ENCODE measurements at regions not wholly inside any gene's neighbourhood (a gene's known extent, or its start where the extent isn't known, plus 50 kb on each side); places are given as distances from the start of the nearest gene placed in this dataset.

GRCh38 chr21:25343774-25344545 lies 263.3 kb downstream of the MRPL39 start:
- no peaks in the 10 kb centered on the region for H3K79me2 ChIP-seq (ENCODE audit: insufficient read depth)
- H4K20me1 ChIP-seq (ENCODE audit: insufficient read depth) = no peaks in the 10 kb centered on the region
- H3K27ac ChIP-seq = no peak overlapping the region
- TF ChIP-seq EZH2 (IDR thresholded peaks at IDR 0.05; ENCODE audit: insufficient read depth, poor library complexity, severe bottlenecking) (no peak), EZH2phosphoT487 (IDR thresholded peaks at IDR 0.05; ENCODE audit: insufficient read depth, low read depth) (no peak)
- no peak overlapping the region for H3K4me3 ChIP-seq
- no peaks in the 10 kb centered on the region for H3K9me3 ChIP-seq (ENCODE audit: low read depth)
- no peaks in the 10 kb centered on the region for H3K27me3 ChIP-seq (replicated peaks; ENCODE audit: insufficient read depth)
- H3K4me2 ChIP-seq (ENCODE audit: unreplicated experiment) = no peak overlapping the region
- no peaks in the 10 kb centered on the region for H3K36me3 ChIP-seq (ENCODE audit: low read depth)
- peaks cover 14% of the 10 kb centered on the region for H3K4me1 ChIP-seq (ENCODE audit: insufficient read depth)
- H3K9me2 ChIP-seq (ENCODE audit: insufficient read depth) = no peaks in the 10 kb centered on the region
- no peak for DNase-seq
- H2AFZ ChIP-seq = 0 out of 2 replicates have a peak overlapping the region, but pooled peaks have one; percentile 12
- peaks cover 14% of the 10 kb centered on the region; the same call in 1 of the 2 replicates for H3F3A ChIP-seq (ENCODE audit: insufficient read depth)
- H3K9ac ChIP-seq = no peak overlapping the region
- WGBS, 2 experiments (ENCODE audit: low coverage in 1 of 2, low lambda C conversion rate in 2 of 2, missing lambda C conversion rate in 2 of 2) = 75 to 82% methylated on average over 10 of the region's 10 CpGs
- in situ Hi-C loops (cut with MboI) = no loop called here

- peak; percentile 43 for DNase-seq
- Histone ChIP-seq H3K4me1 (ENCODE audit: insufficient read depth) (peaks cover 14% of the 10 kb centered on the region), H3K9me3 (ENCODE audit: low read depth) (no peaks in the 10 kb centered on the region), H4K20me1 (ENCODE audit: insufficient read depth) (no peaks in the 10 kb centered on the region), H3K27ac (no peak overlapping the region), H3F3A (ENCODE audit: insufficient read depth) (peaks cover 14% of the 10 kb centered on the region; the same call in 1 of the 2 replicates), H3K9me2 (ENCODE audit: insufficient read depth) (no peaks in the 10 kb centered on the region), H3K27me3 (replicated peaks; ENCODE audit: insufficient read depth) (no peaks in the 10 kb centered on the region), H3K4me2 (ENCODE audit: unreplicated experiment) (no peak overlapping the region), H3K4me3 (no peak overlapping the region), H3K9ac (no peak overlapping the region), H3K36me3 (ENCODE audit: low read depth) (no peaks in the 10 kb centered on the region), H3K79me2 (ENCODE audit: insufficient read depth) (no peaks in the 10 kb centered on the region), H2AFZ (0 out of 2 replicates have a peak overlapping the region, but pooled peaks have one; percentile 20)
- in situ Hi-C loops (cut with MboI) = no loop called here
- 33 to 36% methylated on average over 1 of the region's 1 CpG for WGBS, 2 experiments (ENCODE audit: low coverage in 1 of 2, low lambda C conversion rate in 2 of 2, missing lambda C conversion rate in 2 of 2)
- TF ChIP-seq EZH2 (IDR thresholded peaks at IDR 0.05; ENCODE audit: insufficient read depth, poor library complexity, severe bottlenecking) = no peak
- no peak for TF ChIP-seq EZH2phosphoT487 (IDR thresholded peaks at IDR 0.05; ENCODE audit: insufficient read depth, low read depth)
Observed at GRCh38 chr21:25342816-25343215, 264.5 kb downstream of the MRPL39 start.

- in situ Hi-C loops (cut with MboI) = no loop called here
- H3K4me1 ChIP-seq (ENCODE audit: insufficient read depth) = peaks cover 14% of the 10 kb centered on the region
- no peak overlapping the region for H3K9ac ChIP-seq
- no peaks in the 10 kb centered on the region for H3K9me2 ChIP-seq (ENCODE audit: insufficient read depth)
- H4K20me1 ChIP-seq (ENCODE audit: insufficient read depth) = no peaks in the 10 kb centered on the region
- no peak overlapping the region for H3K27ac ChIP-seq
- TF ChIP-seq EZH2phosphoT487 (IDR thresholded peaks at IDR 0.05; ENCODE audit: insufficient read depth, low read depth) (no peak), EZH2 (IDR thresholded peaks at IDR 0.05; ENCODE audit: insufficient read depth, poor library complexity, severe bottlenecking) (no peak)
- no peaks in the 10 kb centered on the region for H3K9me3 ChIP-seq (ENCODE audit: low read depth)
- H3K36me3 ChIP-seq (ENCODE audit: low read depth) = no peaks in the 10 kb centered on the region
- H3K79me2 ChIP-seq (ENCODE audit: insufficient read depth) = no peaks in the 10 kb centered on the region
- H3K27me3 ChIP-seq (replicated peaks; ENCODE audit: insufficient read depth) = no peaks in the 10 kb centered on the region
- H3K4me3 ChIP-seq = no peak overlapping the region
- H2AFZ ChIP-seq = no peak overlapping the region
- DNase-seq = no peak
- H3F3A ChIP-seq (ENCODE audit: insufficient read depth) = peaks cover 14% of the 10 kb centered on the region; the same call in 1 of the 2 replicates
- WGBS, 2 experiments (ENCODE audit: low coverage in 1 of 2, low lambda C conversion rate in 2 of 2, missing lambda C conversion rate in 2 of 2) = 69 to 71% methylated on average over 6 of the region's 6 CpGs
- no peak overlapping the region for H3K4me2 ChIP-seq (ENCODE audit: unreplicated experiment)
Observed at GRCh38 chr21:25341981-25342380, 265.3 kb downstream of the MRPL39 start.

- no peak for TF ChIP-seq EZH2 (IDR thresholded peaks at IDR 0.05; ENCODE audit: insufficient read depth, poor library complexity, severe bottlenecking)
- no peak for TF ChIP-seq EZH2phosphoT487 (IDR thresholded peaks at IDR 0.05; ENCODE audit: insufficient read depth, low read depth)
- no peak overlapping the region for H3K4me2 ChIP-seq (ENCODE audit: unreplicated experiment)
- H3K4me1 ChIP-seq (ENCODE audit: insufficient read depth) = peaks cover 12% of the 10 kb centered on the region
- no peak overlapping the region for H3K9ac ChIP-seq
- DNase-seq = no peak
- peaks cover 14% of the 10 kb centered on the region; the same call in 1 of the 2 replicates for H3F3A ChIP-seq (ENCODE audit: insufficient read depth)
- H2AFZ ChIP-seq = no peak overlapping the region
- H4K20me1 ChIP-seq (ENCODE audit: insufficient read depth) = no peaks in the 10 kb centered on the region
- H3K9me2 ChIP-seq (ENCODE audit: insufficient read depth) = no peaks in the 10 kb centered on the region
- no peaks in the 10 kb centered on the region for H3K27me3 ChIP-seq (replicated peaks; ENCODE audit: insufficient read depth)
- in situ Hi-C loops (cut with MboI) = no loop called here
- no peak overlapping the region for H3K27ac ChIP-seq
- H3K9me3 ChIP-seq (ENCODE audit: low read depth) = no peaks in the 10 kb centered on the region
- no peak overlapping the region for H3K4me3 ChIP-seq
- H3K36me3 ChIP-seq (ENCODE audit: low read depth) = no peaks in the 10 kb centered on the region
- WGBS, 2 experiments (ENCODE audit: low coverage in 1 of 2, low lambda C conversion rate in 2 of 2, missing lambda C conversion rate in 2 of 2) = 77 to 80% methylated on average over 5 of the region's 5 CpGs
- no peaks in the 10 kb centered on the region for H3K79me2 ChIP-seq (ENCODE audit: insufficient read depth)
Observed at GRCh38 chr21:25338415-25338814, 268.9 kb downstream of the MRPL39 start.

Data from GM23248 (cell line).